H9 (cell line): ENCODE measurements at regions not wholly inside any gene's neighbourhood (a gene's known extent, or its start where the extent isn't known, plus 50 kb on each side); places are given as distances from the start of the nearest gene placed in this dataset.

ENCODE experiments used
- DNase-seq: peaks from one replicate; pipeline ENCODE4 v3.0.0-alpha.2; 2017
- H2AFZ ChIP-seq: one replicate; pipeline ENCODE4 v1.6.1; 2013; ENCODE audit warnings: mild to moderate bottlenecking, low read length, control low read depth, moderate library complexity
- H2AK5ac ChIP-seq: 2 replicates; pipeline ENCODE4 v1.6.1; 2013; ENCODE audit warnings: low read length, control low read depth, mixed read lengths; ENCODE audit not compliant: insufficient read length
- H2BK120ac ChIP-seq: one replicate; pipeline ENCODE4 v1.6.1; 2013; ENCODE audit warnings: low read depth, mild to moderate bottlenecking, low read length, control low read depth, inconsistent platforms; ENCODE audit not compliant: poor library complexity, severe bottlenecking
- H2BK12ac ChIP-seq: 2 replicates; pipeline ENCODE4 v1.6.1; 2013; ENCODE audit warnings: low read length, control low read depth, mixed read lengths, low read depth; ENCODE audit not compliant: insufficient read length
- H2BK15ac ChIP-seq: 2 replicates; pipeline ENCODE4 v1.6.1; 2013; ENCODE audit warnings: low read depth, low read length, control low read depth
- H2BK20ac ChIP-seq: one replicate; pipeline ENCODE4 v1.6.1; 2013; ENCODE audit warnings: low read depth, mild to moderate bottlenecking, low read length, control low read depth, inconsistent platforms; ENCODE audit not compliant: poor library complexity, severe bottlenecking
- H2BK5ac ChIP-seq: 2 replicates; pipeline ENCODE4 v1.6.1; 2013; ENCODE audit warnings: low read length, control low read depth, mixed read lengths; ENCODE audit not compliant: insufficient read length
- H3K14ac ChIP-seq: 2 replicates; pipeline ENCODE4 v1.6.1; 2013; ENCODE audit warnings: low read length, control low read depth; ENCODE audit not compliant: insufficient read depth
- H3K18ac ChIP-seq: 2 replicates; pipeline ENCODE4 v1.6.1; 2013; ENCODE audit warnings: low read depth, mild to moderate bottlenecking, mixed read lengths, low read length, control low read depth; ENCODE audit not compliant: insufficient read length
- H3K23ac ChIP-seq: 2 replicates; pipeline ENCODE4 v1.6.1; 2013; ENCODE audit warnings: low read length, control low read depth, mixed read lengths, low read depth; ENCODE audit not compliant: insufficient read length
- H3K23me2 ChIP-seq: 2 replicates; pipeline ENCODE4 v1.6.1; 2013; ENCODE audit warnings: low read depth, mild to moderate bottlenecking, mixed read lengths, low read length, control low read depth; ENCODE audit not compliant: insufficient read length, poor library complexity, severe bottlenecking
- H3K27ac ChIP-seq: 2 replicates; pipeline ENCODE4 v1.5.1; 2013; ENCODE audit warnings: low read length, control low read depth, mixed read lengths, low read depth; ENCODE audit not compliant: insufficient read length
- H3K27me3 ChIP-seq: 2 replicates; pipeline ENCODE4 v1.6.1; 2013; ENCODE audit warnings: low read length, control low read depth, inconsistent platforms; ENCODE audit not compliant: insufficient read depth
- H3K4ac ChIP-seq: 2 replicates; pipeline ENCODE4 v1.6.1; 2013; ENCODE audit warnings: low read depth, mild to moderate bottlenecking, control low read depth, inconsistent platforms, low read length, moderate library complexity
- H3K4me1 ChIP-seq: 2 replicates; pipeline ENCODE4 v1.6.1; 2013; ENCODE audit warnings: low read length, control low read depth, inconsistent platforms; ENCODE audit not compliant: insufficient read depth
- H3K4me2 ChIP-seq: 2 replicates; pipeline ENCODE4 v1.6.1; 2013; ENCODE audit warnings: low read length, control low read depth, mixed read lengths; ENCODE audit not compliant: insufficient read length, insufficient read depth
- H3K56ac ChIP-seq: 2 replicates; pipeline ENCODE4 v1.6.1; 2013; ENCODE audit warnings: low read depth, mild to moderate bottlenecking, mixed read lengths, low read length, control low read depth; ENCODE audit not compliant: insufficient read length
- H3K79me1 ChIP-seq: 2 replicates; pipeline ENCODE4 v1.6.1; 2013; ENCODE audit warnings: low read depth, mild to moderate bottlenecking, moderate library complexity, low read length, control low read depth, inconsistent platforms; ENCODE audit not compliant: insufficient read depth, poor library complexity, severe bottlenecking
- H3K79me2 ChIP-seq: 2 replicates; pipeline ENCODE4 v1.6.1; 2013; ENCODE audit warnings: low read length, control low read depth, inconsistent platforms; ENCODE audit not compliant: insufficient read depth
- H3K9ac ChIP-seq: 2 replicates; pipeline ENCODE4 v1.6.1; 2013; ENCODE audit warnings: low read length, control low read depth, mixed read lengths; ENCODE audit not compliant: insufficient read length; ENCODE audit errors: extremely low read depth
- H3K9me3 ChIP-seq: one replicate; pipeline ENCODE4 v1.6.1; 2013; ENCODE audit warnings: low read depth, low read length, inconsistent platforms; ENCODE audit not compliant: control insufficient read depth
- H3T11ph ChIP-seq: one replicate; pipeline ENCODE4 v1.6.1; 2013; ENCODE audit warnings: mild to moderate bottlenecking, low read length, control low read depth, inconsistent platforms
- H4K20me1 ChIP-seq: one replicate; pipeline ENCODE4 v1.6.1; 2013; ENCODE audit not compliant: control insufficient read depth, insufficient read length, insufficient read depth
- H4K5ac ChIP-seq: 2 replicates; pipeline ENCODE4 v1.6.1; 2013; ENCODE audit warnings: low read depth, mild to moderate bottlenecking, mixed read lengths, low read length, control low read depth; ENCODE audit not compliant: insufficient read length
- H4K8ac ChIP-seq: replicated peaks from 2 replicates; pipeline ENCODE4 v1.6.1; 2013; ENCODE audit warnings: low read length, control low read depth, mixed read lengths, low read depth; ENCODE audit not compliant: insufficient read length
- H4K91ac ChIP-seq: 2 replicates; pipeline ENCODE4 v1.6.1; 2013; ENCODE audit warnings: low read depth, mild to moderate bottlenecking, moderate library complexity, mixed read lengths, low read length, control low read depth; ENCODE audit not compliant: insufficient read length
- H3K27ac Mint-ChIP-seq, 3 experiments: 2 replicates in 2 of 3; 3 replicates in 1 of 3; pipeline ENCODE4 v1.8.0; 2020 to 2021; ENCODE audit warnings: mixed read lengths in 3 of 3, mild to moderate bottlenecking in 1 of 3, moderate library complexity in 1 of 3
- H3K27me3 Mint-ChIP-seq: 2 replicates; pipeline ENCODE4 v1.8.0; 2021; ENCODE audit warnings: low read depth, mild to moderate bottlenecking, moderate library complexity, mixed read lengths
- H3K36me3 Mint-ChIP-seq, 3 experiments: 2 replicates in 2 of 3; 3 replicates in 1 of 3; pipeline ENCODE4 v1.8.0; 2020 to 2021; ENCODE audit warnings: low read depth in 3 of 3, mixed read lengths in 3 of 3; ENCODE audit not compliant: insufficient read depth in 1 of 3
- H3K4me1 Mint-ChIP-seq, 2 experiments: 2 replicates each; pipeline ENCODE4 v1.8.0; 2020; ENCODE audit warnings: mixed read lengths in 2 of 2
- H3K4me3 Mint-ChIP-seq, 2 experiments: 2 replicates in 1 of 2; 3 replicates in 1 of 2; pipeline ENCODE4 v1.8.0; 2020 to 2021; ENCODE audit warnings: mild to moderate bottlenecking in 2 of 2, mixed read lengths in 2 of 2, moderate library complexity in 1 of 2
- H3K9me3 Mint-ChIP-seq, 2 experiments: 2 replicates in 1 of 2; 3 replicates in 1 of 2; pipeline ENCODE4 v1.8.0; 2020; ENCODE audit warnings: mild to moderate bottlenecking in 2 of 2, mixed read lengths in 2 of 2, moderate library complexity in 1 of 2
- CTCF ChIP-seq: fragments of 200-600 bp; sonication (generic); conservative IDR thresholded peaks from 3 replicates; pipeline ENCODE4 v1.8.0; 2021; ENCODE audit warnings: antibody characterized with exemption, mild to moderate bottlenecking
- WGBS: extraction: QIAGEN DNeasy Blood & Tissue Kit; methylation state at CpG from one replicate; pipeline ENCODE4 v1.1.7; 2013; ENCODE audit warnings: missing lambda C conversion rate, low lambda C conversion rate, mixed read lengths; ENCODE audit not compliant: insufficient read length; ENCODE audit errors: extremely low coverage; 5-methylcytosine and 5-hydroxymethylcytosine counted together

GRCh38 chr5:14929293-14930065 lies 57.9 kb upstream of the ANKH start:
- Histone ChIP-seq H2AK5ac (no peak overlapping the region), H3K9ac (no peak overlapping the region), H3K27ac (no peak overlapping the region), H2BK120ac (no peak overlapping the region), H2AFZ (no peak overlapping the region), H3K14ac (no peak overlapping the region), H2BK20ac (no peak overlapping the region), H3K18ac (no peak overlapping the region), H2BK12ac (no peak overlapping the region), H4K20me1 (no peaks in the 10 kb centered on the region), H2BK15ac (no peak overlapping the region), H3K79me1 (no peaks in the 10 kb centered on the region), H3K79me2 (no peaks in the 10 kb centered on the region), H3T11ph (no peak overlapping the region), H3K4me2 (no peak overlapping the region), H3K56ac (no peak overlapping the region), H3K23ac (no peak overlapping the region), H3K27me3 (no peaks in the 10 kb centered on the region), H4K91ac (no peak overlapping the region), H3K9me3 (no peaks in the 10 kb centered on the region), H3K23me2 (no peaks in the 10 kb centered on the region), H2BK5ac (no peak overlapping the region), H4K8ac (no peak overlapping the region), H3K4ac (no peak overlapping the region), H4K5ac (no peak overlapping the region), H3K4me1 (no peaks in the 10 kb centered on the region)
- Mint-ChIP-seq H3K27me3 (no peaks in the 10 kb centered on the region), H3K4me1 (no peaks in the 10 kb centered on the region), H3K27ac (no peak overlapping the region; a peak in 1 of 7 replicates), H3K36me3 (no peaks in the 10 kb centered on the region), H3K9me3 (no peaks in the 10 kb centered on the region; a peak in 1 of 5 replicates), H3K4me3 (no peak overlapping the region)
- no peak for TF ChIP-seq CTCF
- DNase-seq: no peak
- no CpG with 5 or more reads among the region's 5 CpGs for WGBS
